LNCaP clone FGC (cell line): ENCODE measurements at regions not wholly inside any gene's neighbourhood (a gene's known extent, or its start where the extent isn't known, plus 50 kb on each side); places are given as distances from the start of the nearest gene placed in this dataset.

Experiments used
- DNase-seq: peaks from one replicate; pipeline ENCODE4 v3.0.0-alpha.2; 2011; ENCODE audit warnings: low read depth
- H3K4me3 ChIP-seq: 2 replicates; pipeline ENCODE4 v1.5.1; 2011; ENCODE audit warnings: mild to moderate bottlenecking, low read depth, low read length, control low read depth
- CTCF ChIP-seq: IDR thresholded peaks from 2 replicates; pipeline ENCODE4 v1.5.1; 2012; ENCODE audit warnings: mild to moderate bottlenecking; ENCODE audit not compliant: control insufficient read depth, insufficient read depth; ENCODE audit errors: extremely low read depth

DNA sequence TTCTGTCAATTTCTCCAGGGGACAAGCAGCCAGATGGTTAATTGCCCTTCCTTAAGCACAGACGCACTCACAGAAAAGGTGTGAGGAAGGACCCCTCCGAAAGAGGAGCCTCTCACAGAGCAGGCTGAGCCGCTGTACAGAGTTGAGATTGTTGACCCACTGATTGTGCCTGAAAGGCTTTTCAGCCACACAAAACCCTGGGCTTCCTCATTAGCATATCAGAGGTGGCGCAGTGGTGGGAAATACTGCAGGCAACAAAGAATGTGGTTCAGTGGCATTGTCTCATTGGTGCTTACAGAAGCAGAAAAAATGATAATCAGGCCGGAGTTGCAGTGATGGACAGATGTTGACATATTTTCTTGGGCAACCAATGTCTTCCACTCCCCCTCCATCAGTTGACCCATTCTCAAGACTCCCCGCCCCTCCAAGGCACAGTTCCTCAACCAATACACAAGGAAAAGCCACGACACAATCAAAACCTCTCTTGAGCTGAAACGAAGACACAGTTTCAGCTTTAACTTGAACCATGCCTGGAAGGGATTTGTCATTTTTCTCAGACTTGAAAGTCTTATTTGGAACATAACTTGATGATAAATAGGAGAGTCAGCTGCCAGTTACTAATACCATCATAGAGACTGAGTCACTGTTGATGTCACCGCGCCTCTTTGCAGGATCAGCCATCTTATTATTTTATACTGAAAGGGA lies 53.1 kb downstream of the ATXN3L start:
- no peak overlapping the region for H3K4me3 ChIP-seq
- TF ChIP-seq CTCF, result no peak
- DNase-seq, result no peak

DNA sequence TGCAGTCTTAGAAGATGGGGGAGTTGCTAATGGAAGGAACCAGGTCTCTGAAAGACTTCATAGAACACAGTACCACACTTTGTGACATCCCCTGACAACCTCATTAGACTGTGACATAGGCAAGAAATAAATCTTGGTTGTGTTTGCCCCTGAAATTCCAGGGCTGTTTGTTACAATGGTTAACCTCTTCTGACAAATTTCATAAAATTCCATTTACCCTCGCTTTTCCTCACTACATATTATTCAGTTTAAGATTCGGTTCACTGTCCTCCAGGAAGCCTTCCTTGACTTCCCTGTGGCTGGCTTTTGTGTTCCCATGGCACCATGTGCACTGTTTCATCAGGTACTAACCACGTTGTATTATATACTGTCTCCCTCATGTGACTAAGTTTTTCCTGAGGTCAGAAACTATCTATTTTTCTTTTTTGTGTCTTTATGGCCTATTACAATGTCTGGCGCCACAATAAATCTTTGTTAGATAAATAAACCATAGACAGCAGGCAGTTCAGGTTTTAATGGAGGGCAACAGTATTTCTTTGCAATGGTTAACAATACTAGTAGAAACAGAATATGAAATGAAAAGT lies 54.2 kb downstream of the ATXN3L start:
- H3K4me3 ChIP-seq, result no peak overlapping the region
- TF ChIP-seq CTCF, result no peak
- no peak for DNase-seq

- DNase-seq, result no peak
- H3K4me3 ChIP-seq, result no peak overlapping the region
- no peak for TF ChIP-seq CTCF
Observed at GRCh38 chrX:13265111-13265510, 54.7 kb downstream of the ATXN3L start.

DNA sequence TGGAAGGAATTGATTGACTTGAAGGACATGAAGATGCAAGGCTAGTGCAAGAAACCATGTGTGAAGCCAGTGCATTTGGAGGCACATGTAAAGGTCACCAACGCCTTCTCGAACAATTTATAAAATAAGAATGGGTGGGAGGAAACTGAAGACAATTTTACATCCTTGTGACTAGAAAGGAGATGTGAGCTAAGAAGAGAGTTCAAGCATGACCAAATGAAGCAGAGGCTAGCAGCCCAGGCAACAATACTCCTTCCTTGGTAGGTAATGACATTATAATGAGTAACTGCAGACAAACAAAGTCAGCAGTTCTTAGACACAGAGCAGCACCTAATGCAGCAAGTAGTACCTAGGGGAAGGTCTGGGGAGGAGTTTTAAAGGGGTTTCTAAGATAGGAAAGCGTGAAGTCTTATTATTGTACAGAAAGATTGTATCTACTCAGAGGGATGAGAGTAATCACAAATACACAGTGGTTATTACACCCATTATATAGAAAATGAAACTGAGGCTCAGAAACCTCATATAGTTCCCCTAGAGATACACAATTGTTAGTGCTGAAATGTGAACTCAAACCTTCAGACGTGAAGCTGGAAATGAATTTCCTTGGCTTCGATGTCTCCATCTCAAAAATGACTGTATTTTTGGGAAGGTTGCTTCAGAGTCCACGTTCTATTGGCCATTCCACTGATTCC lies 56.1 kb downstream of the ATXN3L start:
- no peak for DNase-seq
- no peak for TF ChIP-seq CTCF
- no peak overlapping the region for H3K4me3 ChIP-seq

- DNase-seq, result no peak
- H3K4me3 ChIP-seq, result no peak overlapping the region
Observed at GRCh38 chrX:13261348-13261747, 58.5 kb downstream of the ATXN3L start.

DNA sequence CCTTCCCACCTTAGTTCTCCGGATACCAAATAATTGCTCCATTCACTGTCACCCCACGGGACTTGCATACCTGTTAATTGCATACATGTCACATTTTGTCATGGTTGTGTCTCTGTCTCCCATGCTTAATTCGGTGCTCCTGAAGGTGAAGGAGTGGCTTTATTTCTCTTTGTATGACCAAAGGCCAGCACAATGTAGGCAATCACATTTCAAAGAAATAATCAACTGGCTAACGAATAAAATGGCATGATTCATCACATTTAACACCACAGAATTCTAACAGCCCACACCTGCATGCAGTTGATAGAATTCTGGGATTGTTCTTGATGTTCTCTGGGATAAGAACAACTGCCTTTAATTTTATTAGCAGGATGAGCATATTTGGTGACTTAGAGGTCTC lies 59.3 kb downstream of the ATXN3L start:
- TF ChIP-seq CTCF, result no peak
- no peak for DNase-seq
- H3K4me3 ChIP-seq, result no peak overlapping the region

More at GRCh38 chrX:13261348-13261747, 58.5 kb downstream of the ATXN3L start:
- no peak for TF ChIP-seq CTCF

DNA sequence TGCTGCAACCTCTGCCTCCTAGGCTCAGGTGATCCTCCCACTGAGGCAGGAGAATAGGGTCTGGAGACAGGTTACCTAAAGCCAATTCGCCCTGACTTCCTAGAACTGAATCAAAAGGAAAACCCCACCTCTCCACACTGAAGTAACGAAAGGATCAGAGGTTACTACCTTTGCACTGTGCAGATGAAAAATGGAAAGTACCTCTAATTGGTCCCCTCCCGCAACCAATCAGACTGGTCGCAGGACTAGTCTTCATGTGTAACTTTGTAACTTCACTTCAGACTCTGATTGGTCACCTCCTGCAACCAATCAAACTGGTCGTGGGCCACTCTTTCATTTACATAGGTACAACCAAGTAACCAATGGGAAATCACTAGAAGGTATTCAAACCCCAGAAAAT lies 61.1 kb downstream of the ATXN3L start:
- no peak for TF ChIP-seq CTCF
- H3K4me3 ChIP-seq, result no peak overlapping the region
- DNase-seq, result no peak
